ENCODE measurements at regions not wholly inside any gene's neighbourhood (a gene's known extent, or its start where the extent isn't known, plus 50 kb on each side); places are given as distances from the start of the nearest gene placed in this dataset.

DNA sequence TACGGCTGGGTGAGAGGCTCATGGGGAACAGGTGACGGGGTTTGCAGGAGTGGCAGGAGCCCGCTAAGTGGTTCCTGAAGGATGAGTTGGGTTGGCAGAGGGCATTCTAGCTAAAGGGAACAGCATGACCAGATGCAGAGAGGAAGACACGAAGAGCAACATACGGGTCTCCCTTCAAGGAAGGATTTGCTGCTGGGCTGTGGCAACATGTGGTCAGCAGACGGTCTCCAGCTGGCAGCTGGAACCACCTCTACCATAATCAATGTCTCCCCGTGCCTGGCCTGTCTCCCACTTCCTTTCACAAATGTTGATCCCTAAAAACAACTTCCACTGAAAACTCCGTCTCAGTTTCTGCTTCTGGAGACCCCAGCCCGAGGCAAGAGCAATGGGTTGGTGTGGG lies 80.6 kb upstream of the SULF2 start:
- Mint-ChIP-seq H3K27me3 (ENCODE audit: low read depth) (no peaks in the 10 kb centered on the region), H3K4me1 (peaks cover 4% of the 10 kb centered on the region), H3K9me3 (no peaks in the 10 kb centered on the region), H3K27ac (ENCODE audit: unreplicated experiment) (no peak overlapping the region), H3K36me3 (ENCODE audit: low read depth) (no peaks in the 10 kb centered on the region), H3K4me3 (no peak overlapping the region)
- TF ChIP-seq, protein P1, sequence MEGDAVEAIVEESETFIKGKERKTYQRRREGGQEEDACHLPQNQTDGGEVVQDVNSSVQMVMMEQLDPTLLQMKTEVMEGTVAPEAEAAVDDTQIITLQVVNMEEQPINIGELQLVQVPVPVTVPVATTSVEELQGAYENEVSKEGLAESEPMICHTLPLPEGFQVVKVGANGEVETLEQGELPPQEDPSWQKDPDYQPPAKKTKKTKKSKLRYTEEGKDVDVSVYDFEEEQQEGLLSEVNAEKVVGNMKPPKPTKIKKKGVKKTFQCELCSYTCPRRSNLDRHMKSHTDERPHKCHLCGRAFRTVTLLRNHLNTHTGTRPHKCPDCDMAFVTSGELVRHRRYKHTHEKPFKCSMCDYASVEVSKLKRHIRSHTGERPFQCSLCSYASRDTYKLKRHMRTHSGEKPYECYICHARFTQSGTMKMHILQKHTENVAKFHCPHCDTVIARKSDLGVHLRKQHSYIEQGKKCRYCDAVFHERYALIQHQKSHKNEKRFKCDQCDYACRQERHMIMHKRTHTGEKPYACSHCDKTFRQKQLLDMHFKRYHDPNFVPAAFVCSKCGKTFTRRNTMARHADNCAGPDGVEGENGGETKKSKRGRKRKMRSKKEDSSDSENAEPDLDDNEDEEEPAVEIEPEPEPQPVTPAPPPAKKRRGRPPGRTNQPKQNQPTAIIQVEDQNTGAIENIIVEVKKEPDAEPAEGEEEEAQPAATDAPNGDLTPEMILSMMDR (conservative IDR thresholded peaks at IDR 0.05) = no peak
- DNase-seq (ENCODE audit: low read depth, low spot score) = no peak

GRCh38 chr20:47865451-47865850 lies 80.2 kb upstream of the SULF2 start:
- H3K27ac Mint-ChIP-seq (ENCODE audit: unreplicated experiment) = no peak overlapping the region
- no peaks in the 10 kb centered on the region for H3K9me3 Mint-ChIP-seq
- no peak for DNase-seq (ENCODE audit: low read depth, low spot score)
- H3K36me3 Mint-ChIP-seq (ENCODE audit: low read depth) = no peaks in the 10 kb centered on the region
- H3K4me1 Mint-ChIP-seq = peaks cover 2% of the 10 kb centered on the region
- H3K4me3 Mint-ChIP-seq = no peak overlapping the region
- TF ChIP-seq, protein P1 (conservative IDR thresholded peaks at IDR 0.05) = no peak
- H3K27me3 Mint-ChIP-seq (ENCODE audit: low read depth) = no peaks in the 10 kb centered on the region

DNA sequence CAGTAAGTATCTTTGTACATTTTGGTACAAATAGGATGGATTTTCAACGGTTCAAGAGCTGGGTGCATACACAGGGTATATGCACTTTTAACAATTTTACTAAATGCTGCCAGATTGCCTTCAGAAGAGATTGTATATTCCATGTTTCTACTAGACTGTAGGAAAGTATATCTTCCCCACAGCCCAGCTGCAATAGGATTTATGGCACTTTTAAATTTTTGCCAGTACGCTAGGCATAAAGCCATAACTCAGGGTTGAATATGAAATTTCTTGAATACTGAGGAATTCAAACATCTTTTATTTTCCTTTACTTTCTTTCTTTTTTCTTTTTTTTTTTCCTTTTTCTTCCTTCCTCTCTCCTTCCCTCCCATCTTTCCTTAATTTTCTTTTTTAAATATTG lies 78.7 kb upstream of the SULF2 start:
- H3K4me1 Mint-ChIP-seq = no peaks in the 10 kb centered on the region
- no peak for DNase-seq (ENCODE audit: low read depth, low spot score)
- H3K36me3 Mint-ChIP-seq (ENCODE audit: low read depth) = no peaks in the 10 kb centered on the region
- no peak overlapping the region for H3K27ac Mint-ChIP-seq (ENCODE audit: unreplicated experiment)
- TF ChIP-seq, protein P1 (conservative IDR thresholded peaks at IDR 0.05) = no peak
- no peaks in the 10 kb centered on the region for H3K27me3 Mint-ChIP-seq (ENCODE audit: low read depth)
- H3K4me3 Mint-ChIP-seq = no peak overlapping the region
- no peaks in the 10 kb centered on the region for H3K9me3 Mint-ChIP-seq

GRCh38 chr20:47863315-47863965 lies 78.2 kb upstream of the SULF2 start:
- Mint-ChIP-seq H3K4me3 (no peak overlapping the region), H3K27ac (ENCODE audit: unreplicated experiment) (no peak overlapping the region), H3K9me3 (no peaks in the 10 kb centered on the region), H3K27me3 (ENCODE audit: low read depth) (no peaks in the 10 kb centered on the region), H3K36me3 (ENCODE audit: low read depth) (no peaks in the 10 kb centered on the region), H3K4me1 (no peaks in the 10 kb centered on the region)
- TF ChIP-seq, protein P1 (conservative IDR thresholded peaks at IDR 0.05) = no peak
- no peak for DNase-seq (ENCODE audit: low read depth, low spot score)

DNA sequence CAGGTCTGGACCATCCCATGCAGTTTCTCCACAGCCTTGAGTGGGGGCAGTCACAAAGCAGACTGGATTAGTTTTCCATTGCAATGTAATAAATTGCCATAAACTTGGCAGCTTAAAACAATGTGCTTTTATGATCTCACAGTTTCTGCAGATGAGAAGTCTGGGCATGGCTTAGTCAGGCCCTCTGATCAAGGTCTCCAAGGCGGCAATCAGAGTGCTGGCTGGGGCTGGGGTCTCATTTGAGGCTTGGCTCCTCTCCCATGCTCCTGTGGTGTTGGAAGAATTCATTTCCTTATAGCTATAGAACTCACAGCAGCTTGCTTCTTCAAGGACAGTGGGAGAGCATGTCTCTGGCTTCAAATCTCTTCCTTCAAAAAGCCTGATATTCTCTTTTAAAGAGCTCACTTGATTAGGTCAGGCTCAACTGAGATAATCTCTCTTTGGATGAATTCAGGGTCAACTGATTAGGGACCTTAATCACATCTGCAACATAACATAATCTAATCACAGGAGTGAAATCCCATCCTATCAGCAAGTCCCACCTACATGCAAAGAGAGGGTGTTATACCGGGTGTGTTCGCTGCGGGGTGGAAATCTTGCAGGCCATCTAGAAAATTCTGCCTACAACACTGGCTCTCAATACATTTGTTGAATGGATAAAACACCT lies 77.4 kb upstream of the SULF2 start:
- Mint-ChIP-seq H3K9me3 (no peaks in the 10 kb centered on the region), H3K27me3 (ENCODE audit: low read depth) (no peaks in the 10 kb centered on the region), H3K4me3 (no peak overlapping the region), H3K4me1 (peaks cover 6% of the 10 kb centered on the region), H3K27ac (ENCODE audit: unreplicated experiment) (no peak overlapping the region), H3K36me3 (ENCODE audit: low read depth) (no peaks in the 10 kb centered on the region)
- DNase-seq (ENCODE audit: low read depth, low spot score) = no peak
- TF ChIP-seq, protein P1 (conservative IDR thresholded peaks at IDR 0.05) = no peak
